Panc1 (cell line): ENCODE measurements at regions not wholly inside any gene's neighbourhood (a gene's known extent, or its start where the extent isn't known, plus 50 kb on each side); places are given as distances from the start of the nearest gene placed in this dataset.
"Not testable (repeated sequence)": the region's sequence is repeated elsewhere in the genome, so short reads cannot be mapped to it uniquely, and the experiment has no call there.

Experiments
- ATAC-seq: fragments of 200-7000 bp; cut with Tn5 transposase; 2 replicates; pipeline ENCODE4 v1.9.1; 2020; ENCODE audit warnings: mild to moderate bottlenecking, moderate library complexity
- BruUV-seq: library from RNA; stranded (reverse); fragments of 400-500 nt; replicated peaks from 2 replicates; lab custom pipeline; 2021; lab: Mats Ljungman, UMichigan
- CTCF ChIA-PET: fragments of 300-600 bp; sonication (Branson Sonifier 250); formaldehyde crosslinking; loops from one replicate; lab custom pipeline; 2022; ENCODE audit warnings: antibody characterized with exemption; lab: Charles Lee
- POLR2A ChIA-PET: fragments of 300-600 bp; sonication (Branson Sonifier 250); formaldehyde crosslinking; loops from one replicate; lab custom pipeline; 2022; ENCODE audit warnings: antibody characterized with exemption; lab: Charles Lee
- DNase-seq: peaks from one replicate; pipeline ENCODE4 v3.0.0-alpha.2; 2010; ENCODE audit warnings: low read depth, low spot score
- H3K27ac ChIP-seq: 2 replicates; pipeline ENCODE4 v1.5.1; 2011; ENCODE audit warnings: mild to moderate bottlenecking, low read length, inconsistent platforms
- H3K27me3 ChIP-seq: fragments of 200-500 bp; sonication (Bioruptor generic); 2 replicates; pipeline ENCODE4 v1.6.0; 2014; ENCODE audit warnings: low read length, inconsistent platforms; ENCODE audit not compliant: control insufficient read depth, insufficient read depth
- H3K36me3 ChIP-seq: fragments of 200-500 bp; sonication (Bioruptor generic); 2 replicates; pipeline ENCODE4 v1.5.1; 2014; ENCODE audit warnings: inconsistent platforms, mild to moderate bottlenecking, low read length, moderate library complexity; ENCODE audit not compliant: control insufficient read depth, insufficient read depth
- H3K4me1 ChIP-seq: 2 replicates; pipeline ENCODE4 v1.5.1; 2011; ENCODE audit warnings: inconsistent platforms, mild to moderate bottlenecking, low read length, moderate library complexity; ENCODE audit not compliant: control insufficient read depth, insufficient read depth
- H3K4me3 ChIP-seq, 2 experiments: 2 replicates each; pipeline ENCODE4 v1.5.1; 2011 to 2012; ENCODE audit warnings: low read depth in 2 of 2, low read length in 2 of 2, mild to moderate bottlenecking in 2 of 2, inconsistent platforms in 1 of 2, moderate library complexity in 1 of 2
- H3K9me3 ChIP-seq: fragments of 200-500 bp; sonication (Bioruptor generic); 2 replicates; pipeline ENCODE4 v1.5.1; 2014; ENCODE audit warnings: low read depth, mild to moderate bottlenecking, inconsistent platforms, low read length, moderate library complexity; ENCODE audit not compliant: control insufficient read depth, insufficient read depth
- CTCF ChIP-seq: fragments of 450-650 bp; IDR thresholded peaks from 2 replicates; pipeline ENCODE4 v1.5.1; 2017; ENCODE audit warnings: mild to moderate bottlenecking
- POLR2AphosphoS5 ChIP-seq: IDR thresholded peaks from 2 replicates; pipeline ENCODE4 v1.6.1; 2012; ENCODE audit warnings: mild to moderate bottlenecking, low read depth, low read length, moderate library complexity
- REST ChIP-seq, 2 experiments: IDR thresholded peaks; 2 replicates each; pipeline ENCODE4 v1.6.1; 2011 to 2012; ENCODE audit warnings: low read depth in 2 of 2, control low read depth in 1 of 2, low read length in 1 of 2, mild to moderate bottlenecking in 1 of 2, moderate library complexity in 1 of 2; ENCODE audit not compliant: insufficient read depth in 1 of 2
- SIN3A ChIP-seq: IDR thresholded peaks from 2 replicates; pipeline ENCODE4 v1.6.1; 2012; ENCODE audit warnings: low read depth, mild to moderate bottlenecking, low read length, moderate library complexity, borderline replicate concordance; ENCODE audit not compliant: insufficient read depth
- TCF7L2 ChIP-seq: IDR thresholded peaks from 2 replicates; pipeline ENCODE4 v1.6.1; 2011; ENCODE audit warnings: mild to moderate bottlenecking, low read depth, low read length, inconsistent platforms
- in situ Hi-C: cut with HindIII; loops from 2 replicates; pipeline ENCODE4 v1.10.0; 2016; ENCODE audit warnings: low sequenced_read_pairs, low pct_unique_long_range_greater_than_20kb
- intact Hi-C: fragments of 100-400 bp; cut with micrococcal nuclease; formaldehyde crosslinking; loops from one replicate; pipeline ENCODE4 v1.10.0; 2022; ENCODE audit not compliant: unreplicated experiment

- DNase-seq (no peak), ATAC-seq (0 out of 2 replicates have a peak, but pooled peaks have one; percentile 51)
- in situ Hi-C loops: no loop called here
- Histone ChIP-seq H3K4me3 (no peak overlapping the region), H3K4me1 (no peaks in the 10 kb centered on the region; the same call in 1 of the 2 replicates), H3K27me3 (no peaks in the 10 kb centered on the region), H3K9me3 (no peaks in the 10 kb centered on the region), H3K27ac (no peak overlapping the region), H3K36me3 (no peaks in the 10 kb centered on the region)
- POLR2A ChIA-PET: no interaction called here
- CTCF ChIA-PET: no interaction called here
- BruUV-seq: no TSS peak
- TF ChIP-seq CTCF: no peak
- no peak for TF ChIP-seq TCF7L2
- no peak for TF ChIP-seq SIN3A
- no peak for TF ChIP-seq POLR2AphosphoS5
- TF ChIP-seq REST (IDR thresholded peaks at IDR 0.05; ENCODE audit: insufficient read depth in 1 of 2, low read depth in 2 of 2, low read length in 1 of 2): no peak
- intact Hi-C loops: no loop called here
Measured at GRCh38 chrX:1751781-1752180, 136.9 kb downstream of the ASMT start.

GRCh38 chrX:1752799-1753198 lies 137.9 kb downstream of the ASMT start:
- BruUV-seq, CTCF ChIA-PET: not testable (repeated sequence)

GRCh38 chrX:1754077-1754476 lies 139.2 kb downstream of the ASMT start:
- Histone ChIP-seq H3K4me1 (no peaks in the 10 kb centered on the region; the same call in 1 of the 2 replicates), H3K9me3 (no peaks in the 10 kb centered on the region), H3K27me3 (no peaks in the 10 kb centered on the region), H3K36me3 (no peaks in the 10 kb centered on the region), H3K4me3 (peak overlapping the region in 1 of 2 experiments; percentile 23; a peak in 1 of 4 replicates), H3K27ac (no peak overlapping the region; the same call in 1 of the 2 replicates)
- DNase-seq: peak; percentile 28
- intact Hi-C loops (no loop called here), in situ Hi-C loops (no loop called here)
- ATAC-seq: peak; percentile 93
- TF ChIP-seq SIN3A (no peak), TCF7L2 (0 out of 2 replicates have a peak, but pooled peaks have one; percentile 22), CTCF (no peak), POLR2AphosphoS5 (no peak), REST (IDR thresholded peaks at IDR 0.05; ENCODE audit: insufficient read depth in 1 of 2, low read depth in 2 of 2, low read length in 1 of 2) (no peak)
- POLR2A ChIA-PET: no interaction called here
- CTCF ChIA-PET: no interaction called here
- no TSS peak for BruUV-seq

More at GRCh38 chrX:1752799-1753198, 137.9 kb downstream of the ASMT start:
- H3K27me3 ChIP-seq, in situ Hi-C loops, H3K27ac ChIP-seq, H3K4me3 ChIP-seq, intact Hi-C loops, H3K36me3 ChIP-seq, H3K9me3 ChIP-seq, ATAC-seq, H3K4me1 ChIP-seq, DNase-seq, POLR2A ChIA-PET: not testable (repeated sequence)
